ENCODE measurements at regions not wholly inside any gene's neighbourhood (a gene's known extent, or its start where the extent isn't known, plus 50 kb on each side); places are given as distances from the start of the nearest gene placed in this dataset.

DNA sequence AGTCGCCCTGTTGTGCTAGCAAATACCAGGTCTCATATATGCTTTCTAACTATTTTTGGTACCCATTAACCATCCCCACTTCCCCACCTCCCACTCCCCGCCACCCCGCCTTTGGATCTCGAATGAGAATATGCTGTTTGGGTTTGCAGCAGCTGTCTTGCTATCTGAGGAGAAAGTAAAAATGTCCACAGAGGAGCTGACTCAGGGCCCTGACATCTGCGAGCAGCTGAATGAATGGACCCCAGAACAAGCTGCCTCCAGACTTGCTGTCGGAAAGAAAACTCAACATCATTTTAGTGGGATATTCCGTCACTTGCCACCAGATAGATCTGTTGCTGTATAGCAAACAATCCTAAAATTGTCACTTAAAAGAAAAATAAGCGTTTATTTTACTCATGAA lies 103.7 kb downstream of the LINC00237 start:
- ChIA-PET CTCF (no interaction called here), POLR2A (no interaction called here)
- Histone ChIP-seq H3K36me3 (ENCODE audit: control insufficient read depth, insufficient read depth, low read length) (no peaks in the 10 kb centered on the region), H3K9me3 (no peaks in the 10 kb centered on the region), H3K4me1 (no peaks in the 10 kb centered on the region), H3K4me3 (ENCODE audit: low read depth, low read length) (no peak overlapping the region), H3K27me3 (replicated peaks; ENCODE audit: control insufficient read depth, insufficient read depth, low read length) (no peaks in the 10 kb centered on the region; the same call in 1 of the 2 replicates)
- BruUV-seq (replicated peaks): no TSS peak
- H3K27me3 Mint-ChIP-seq (ENCODE audit: insufficient read depth, unreplicated experiment): no peaks in the 10 kb centered on the region
- no peaks in the 10 kb centered on the region for H3K4me1 Mint-ChIP-seq (ENCODE audit: low read depth, unreplicated experiment)
- DNase-seq: no peak
- no peak overlapping the region for H3K4me3 Mint-ChIP-seq (ENCODE audit: unreplicated experiment)
- TF ChIP-seq, protein P1, sequence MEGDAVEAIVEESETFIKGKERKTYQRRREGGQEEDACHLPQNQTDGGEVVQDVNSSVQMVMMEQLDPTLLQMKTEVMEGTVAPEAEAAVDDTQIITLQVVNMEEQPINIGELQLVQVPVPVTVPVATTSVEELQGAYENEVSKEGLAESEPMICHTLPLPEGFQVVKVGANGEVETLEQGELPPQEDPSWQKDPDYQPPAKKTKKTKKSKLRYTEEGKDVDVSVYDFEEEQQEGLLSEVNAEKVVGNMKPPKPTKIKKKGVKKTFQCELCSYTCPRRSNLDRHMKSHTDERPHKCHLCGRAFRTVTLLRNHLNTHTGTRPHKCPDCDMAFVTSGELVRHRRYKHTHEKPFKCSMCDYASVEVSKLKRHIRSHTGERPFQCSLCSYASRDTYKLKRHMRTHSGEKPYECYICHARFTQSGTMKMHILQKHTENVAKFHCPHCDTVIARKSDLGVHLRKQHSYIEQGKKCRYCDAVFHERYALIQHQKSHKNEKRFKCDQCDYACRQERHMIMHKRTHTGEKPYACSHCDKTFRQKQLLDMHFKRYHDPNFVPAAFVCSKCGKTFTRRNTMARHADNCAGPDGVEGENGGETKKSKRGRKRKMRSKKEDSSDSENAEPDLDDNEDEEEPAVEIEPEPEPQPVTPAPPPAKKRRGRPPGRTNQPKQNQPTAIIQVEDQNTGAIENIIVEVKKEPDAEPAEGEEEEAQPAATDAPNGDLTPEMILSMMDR (IDR thresholded peaks at IDR 0.05; ENCODE audit: insufficient read depth in 1 of 2, low read depth in 1 of 2, low read length in 1 of 2, severe bottlenecking in 1 of 2, unreplicated experiment in 1 of 2): no peak
- H3K27ac Mint-ChIP-seq (ENCODE audit: unreplicated experiment): no peak overlapping the region
- H3K9me3 Mint-ChIP-seq (ENCODE audit: unreplicated experiment): peaks cover 12% of the 10 kb centered on the region
- no peaks in the 10 kb centered on the region for H3K36me3 Mint-ChIP-seq (ENCODE audit: insufficient read depth, unreplicated experiment)
- intact Hi-C loops (cut with micrococcal nuclease; ENCODE audit: unreplicated experiment): no loop called here

DNA sequence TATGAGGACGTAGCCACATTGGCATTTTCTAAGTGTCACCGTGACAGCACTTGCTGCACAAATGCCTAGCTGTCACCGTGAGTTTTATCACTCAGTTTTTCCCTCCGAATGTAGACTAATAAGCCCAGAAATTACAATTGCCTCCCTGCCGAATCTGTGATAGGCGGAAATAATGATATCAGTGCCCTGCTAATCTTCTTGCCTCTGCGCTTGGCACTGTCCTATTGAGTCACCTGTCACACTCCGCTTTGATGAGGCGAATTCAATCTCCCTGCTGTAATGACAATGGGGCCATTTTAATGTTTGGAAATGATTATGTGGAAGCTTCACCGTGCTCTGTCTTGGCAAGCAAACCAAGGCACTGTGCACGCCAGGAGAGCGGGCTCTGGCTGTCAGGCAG lies 112.8 kb downstream of the LINC00237 start:
- Mint-ChIP-seq H3K9me3 (ENCODE audit: unreplicated experiment) (no peaks in the 10 kb centered on the region), H3K27me3 (ENCODE audit: insufficient read depth, unreplicated experiment) (peaks cover 4% of the 10 kb centered on the region), H3K4me3 (ENCODE audit: unreplicated experiment) (no peak overlapping the region), H3K4me1 (ENCODE audit: low read depth, unreplicated experiment) (no peaks in the 10 kb centered on the region), H3K36me3 (ENCODE audit: insufficient read depth, unreplicated experiment) (no peaks in the 10 kb centered on the region), H3K27ac (ENCODE audit: unreplicated experiment) (no peak overlapping the region)
- intact Hi-C loops (cut with micrococcal nuclease; ENCODE audit: unreplicated experiment): no loop called here
- ChIA-PET POLR2A (no interaction called here), CTCF (no interaction called here)
- Histone ChIP-seq H3K4me1 (no peaks in the 10 kb centered on the region), H3K27me3 (replicated peaks; ENCODE audit: control insufficient read depth, insufficient read depth, low read length) (no peaks in the 10 kb centered on the region), H3K36me3 (ENCODE audit: control insufficient read depth, insufficient read depth, low read length) (no peaks in the 10 kb centered on the region), H3K4me3 (ENCODE audit: low read depth, low read length) (no peak overlapping the region), H3K9me3 (no peaks in the 10 kb centered on the region)
- TF ChIP-seq, protein P1 (IDR thresholded peaks at IDR 0.05; ENCODE audit: insufficient read depth in 1 of 2, low read depth in 1 of 2, low read length in 1 of 2, severe bottlenecking in 1 of 2, unreplicated experiment in 1 of 2): no peak
- BruUV-seq (replicated peaks): no TSS peak
- DNase-seq: no peak

DNA sequence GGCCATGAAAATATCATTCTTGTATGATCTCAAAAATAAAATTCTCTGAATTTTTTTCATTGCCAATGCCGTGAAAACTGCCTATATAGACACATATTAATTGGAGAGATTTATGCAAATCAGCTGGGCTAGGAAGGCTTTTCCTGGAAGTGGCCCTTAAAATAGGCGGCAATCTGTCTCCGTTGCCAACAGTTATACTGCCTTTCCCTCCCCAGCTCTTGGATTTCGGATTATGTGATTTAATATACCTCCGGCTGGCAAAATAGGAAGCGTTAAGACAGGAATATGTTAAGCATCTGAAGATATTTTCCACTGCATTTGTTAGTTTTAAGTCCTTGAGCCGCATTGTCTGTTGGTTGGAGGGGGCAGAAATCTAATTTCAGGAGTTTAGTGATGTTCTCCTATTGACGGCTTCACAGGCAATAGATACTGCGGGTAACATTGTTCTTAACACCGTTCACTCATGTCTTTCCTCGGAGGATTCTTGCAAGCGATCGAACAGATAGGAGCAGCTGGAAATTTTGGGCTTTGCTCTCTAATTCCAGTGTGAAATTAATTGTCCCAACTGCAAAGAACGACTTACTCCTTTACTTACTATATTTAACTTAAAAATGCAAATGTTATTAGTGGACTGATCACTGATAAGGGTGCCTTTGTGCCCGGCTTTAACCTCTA lies 113.3 kb downstream of the LINC00237 start:
- CTCF ChIA-PET: no interaction called here
- no peak overlapping the region for H3K27ac Mint-ChIP-seq (ENCODE audit: unreplicated experiment)
- TF ChIP-seq, protein P1 (IDR thresholded peaks at IDR 0.05; ENCODE audit: insufficient read depth in 1 of 2, low read depth in 1 of 2, low read length in 1 of 2, severe bottlenecking in 1 of 2, unreplicated experiment in 1 of 2): no peak
- no peak for DNase-seq
- H3K9me3 Mint-ChIP-seq (ENCODE audit: unreplicated experiment): no peaks in the 10 kb centered on the region
- POLR2A ChIA-PET: no interaction called here
- peaks cover 4% of the 10 kb centered on the region for H3K27me3 Mint-ChIP-seq (ENCODE audit: insufficient read depth, unreplicated experiment)
- Histone ChIP-seq H3K27me3 (replicated peaks; ENCODE audit: control insufficient read depth, insufficient read depth, low read length) (no peaks in the 10 kb centered on the region), H3K4me3 (ENCODE audit: low read depth, low read length) (no peak overlapping the region), H3K9me3 (no peaks in the 10 kb centered on the region), H3K36me3 (ENCODE audit: control insufficient read depth, insufficient read depth, low read length) (no peaks in the 10 kb centered on the region), H3K4me1 (no peaks in the 10 kb centered on the region)
- no peak overlapping the region for H3K4me3 Mint-ChIP-seq (ENCODE audit: unreplicated experiment)
- BruUV-seq (replicated peaks): no TSS peak
- H3K36me3 Mint-ChIP-seq (ENCODE audit: insufficient read depth, unreplicated experiment): no peaks in the 10 kb centered on the region
- H3K4me1 Mint-ChIP-seq (ENCODE audit: low read depth, unreplicated experiment): no peaks in the 10 kb centered on the region
- intact Hi-C loops (cut with micrococcal nuclease; ENCODE audit: unreplicated experiment): no loop called here
